ENCODE measurements at regions not wholly inside any gene's neighbourhood (a gene's known extent, or its start where the extent isn't known, plus 50 kb on each side); places are given as distances from the start of the nearest gene placed in this dataset.
"Not testable (repeated sequence)": the region's sequence is repeated elsewhere in the genome, so short reads cannot be mapped to it uniquely, and the experiment has no call there.

- H3K27me3 ChIP-seq (ENCODE audit: insufficient read depth, low read depth, low read length); H3K4me3 ChIP-seq (ENCODE audit: low read length); H3K9me3 ChIP-seq (ENCODE audit: low read length); H3K9me2 ChIP-seq (ENCODE audit: insufficient read depth, low read length); H2AFZ ChIP-seq (ENCODE audit: low read depth, low read length); H4K20me1 ChIP-seq (ENCODE audit: insufficient read depth); H3F3A ChIP-seq (ENCODE audit: insufficient read depth, low read length, poor library complexity, severe bottlenecking); H3K9ac ChIP-seq (ENCODE audit: low read length); H3K36me3 ChIP-seq (ENCODE audit: insufficient read depth, low read length); H3K4me2 ChIP-seq (ENCODE audit: low read length); H3K27ac ChIP-seq (ENCODE audit: low read length): not testable (repeated sequence)
- H3K79me2 ChIP-seq (replicated peaks; ENCODE audit: insufficient read depth, low read length): peaks cover 12% of the 10 kb centered on the region
Measured at GRCh38 chr18:46200178-46201055, 96.2 kb downstream of the HAUS1 start.

- no peaks in the 10 kb centered on the region for H3F3A ChIP-seq (ENCODE audit: insufficient read depth, low read length, poor library complexity, severe bottlenecking)
- no peak overlapping the region for H3K4me3 ChIP-seq (ENCODE audit: low read length)
- TF ChIP-seq EP300 (conservative IDR thresholded peaks at IDR 0.05; ENCODE audit: poor library complexity, severe bottlenecking): no peak
- TF ChIP-seq CTCF (IDR thresholded peaks at IDR 0.05; ENCODE audit: poor library complexity, severe bottlenecking): no peak
- no peak for TF ChIP-seq POLR2AphosphoS5 (IDR thresholded peaks at IDR 0.05)
- TF ChIP-seq MXI1 (conservative IDR thresholded peaks at IDR 0.05; ENCODE audit: poor library complexity, severe bottlenecking): no peak
- no peak for TF ChIP-seq TAF1 (IDR thresholded peaks at IDR 0.05; ENCODE audit: low read depth)
- no peak for TF ChIP-seq REST (IDR thresholded peaks at IDR 0.05; ENCODE audit: borderline replicate concordance)
- no peak for TF ChIP-seq EZH2 (IDR thresholded peaks at IDR 0.05; ENCODE audit: borderline replicate concordance, insufficient read depth, low read length, poor library complexity, severe bottlenecking)
- no peak for TF ChIP-seq RAD21 (conservative IDR thresholded peaks at IDR 0.05)
- TF ChIP-seq SMC3 (conservative IDR thresholded peaks at IDR 0.05; ENCODE audit: poor library complexity): no peak
- H3K27me3 ChIP-seq (ENCODE audit: insufficient read depth, low read depth, low read length): no peaks in the 10 kb centered on the region
- H3K9ac ChIP-seq (ENCODE audit: low read length): no peak overlapping the region
- no peaks in the 10 kb centered on the region for H4K20me1 ChIP-seq (ENCODE audit: insufficient read depth)
- no peaks in the 10 kb centered on the region for H3K9me3 ChIP-seq (ENCODE audit: low read length)
- no peaks in the 10 kb centered on the region for H3K9me2 ChIP-seq (ENCODE audit: insufficient read depth, low read length)
- H3K79me2 ChIP-seq (replicated peaks; ENCODE audit: insufficient read depth, low read length): peaks cover 18% of the 10 kb centered on the region
- H3K4me2 ChIP-seq (ENCODE audit: low read length): no peak overlapping the region
- no peak overlapping the region for H3K27ac ChIP-seq (ENCODE audit: low read length)
- H3K36me3 ChIP-seq (ENCODE audit: insufficient read depth, low read length): no peaks in the 10 kb centered on the region
- no peak overlapping the region for H2AFZ ChIP-seq (ENCODE audit: low read depth, low read length)
Measured at GRCh38 chr18:46204143-46204542, 100.0 kb downstream of the HAUS1 start.

Measured in neural cell (in vitro differentiated cells).